ENCODE measurements at regions not wholly inside any gene's neighbourhood (a gene's known extent, or its start where the extent isn't known, plus 50 kb on each side); places are given as distances from the start of the nearest gene placed in this dataset.

GRCh38 chr2:126437016-126437415 lies 218.9 kb upstream of the GYPC start:
- no peak for DNase-seq

GRCh38 chr2:126444512-126444911 lies 211.4 kb upstream of the GYPC start:
- no peak for DNase-seq

- DNase-seq = no peak
These were observed 209.8 kb upstream of the GYPC start for GRCh38 chr2:126446106-126446695.

GRCh38 chr2:126448611-126449010 lies 207.3 kb upstream of the GYPC start:
- DNase-seq = no peak

GRCh38 chr2:126449677-126450076 lies 206.3 kb upstream of the GYPC start:
- no peak for DNase-seq

GRCh38 chr2:126463892-126464674 lies 191.9 kb upstream of the GYPC start:
- no peak for DNase-seq

- no peak for DNase-seq
These were observed 188.4 kb upstream of the GYPC start for GRCh38 chr2:126467367-126468054.

GRCh38 chr2:126475031-126475430 lies 180.9 kb upstream of the GYPC start:
- DNase-seq = no peak

GRCh38 chr2:126476691-126477090 lies 179.3 kb upstream of the GYPC start:
- no peak for DNase-seq

- no peak for DNase-seq
These were observed 175.9 kb upstream of the GYPC start for GRCh38 chr2:126480033-126480432.

GRCh38 chr2:126482582-126483464 lies 173.1 kb upstream of the GYPC start:
- DNase-seq = no peak

- no peak for DNase-seq
These were observed 161.4 kb upstream of the GYPC start for GRCh38 chr2:126494593-126494992.

GRCh38 chr2:126495189-126495588 lies 160.8 kb upstream of the GYPC start:
- no peak for DNase-seq

GRCh38 chr2:126496493-126496892 lies 159.5 kb upstream of the GYPC start:
- DNase-seq = no peak

- DNase-seq = no peak
These were observed 152.5 kb upstream of the GYPC start for GRCh38 chr2:126503476-126503875.

GRCh38 chr2:126504949-126505348 lies 151.0 kb upstream of the GYPC start:
- DNase-seq = no peak

GRCh38 chr2:126506786-126507185 lies 149.2 kb upstream of the GYPC start:
- DNase-seq = no peak

GRCh38 chr2:126507425-126507911 lies 148.5 kb upstream of the GYPC start:
- DNase-seq = no peak

GRCh38 chr2:126510356-126510755 lies 145.6 kb upstream of the GYPC start:
- DNase-seq = no peak

- DNase-seq = no peak
These were observed 145.0 kb upstream of the GYPC start for GRCh38 chr2:126510960-126511359.

GRCh38 chr2:126512026-126512425 lies 143.9 kb upstream of the GYPC start:
- DNase-seq = no peak

GRCh38 chr2:126513033-126513432 lies 142.9 kb upstream of the GYPC start:
- no peak for DNase-seq

GRCh38 chr2:126515471-126515870 lies 140.5 kb upstream of the GYPC start:
- no peak for DNase-seq

Data from CD4-positive, alpha-beta T cell treated with Interleukin-4 for 1 hour (primary cell).